A673 (cell line): ENCODE measurements at regions not wholly inside any gene's neighbourhood (a gene's known extent, or its start where the extent isn't known, plus 50 kb on each side); places are given as distances from the start of the nearest gene placed in this dataset.

Source experiments
- BruUV-seq: library from RNA; stranded (reverse); fragments of 400-500 nt; replicated peaks from 2 replicates; lab custom pipeline; 2021; lab: Mats Ljungman, UMichigan
- CTCF ChIA-PET: fragments of 300-600 bp; sonication (Branson Sonifier 250); formaldehyde crosslinking; loops from one replicate; lab custom pipeline; 2022; ENCODE audit warnings: antibody characterized with exemption; lab: Charles Lee
- POLR2A ChIA-PET: fragments of 300-600 bp; sonication (Branson Sonifier 250); formaldehyde crosslinking; loops from one replicate; lab custom pipeline; 2022; ENCODE audit warnings: antibody characterized with exemption; ENCODE audit not compliant: low non-redundant PET; lab: Charles Lee
- DNase-seq: peaks from one replicate; pipeline ENCODE4 v3.0.0-alpha.2; 2015; ENCODE audit warnings: low spot score
- H3K27ac ChIP-seq: fragments of 200-600 bp; sonication (generic); 2 replicates; pipeline ENCODE4 v1.5.1; 2016; ENCODE audit warnings: mixed run types, low read depth, mild to moderate bottlenecking, mixed read lengths, antibody characterized with exemption, low read length; ENCODE audit not compliant: poor library complexity, severe bottlenecking
- H3K27me3 ChIP-seq: fragments of 200-600 bp; sonication (generic); replicated peaks from 2 replicates; pipeline ENCODE4 v1.6.1; 2017; ENCODE audit warnings: mixed run types, low read depth, mild to moderate bottlenecking, mixed read lengths, antibody characterized with exemption, low read length; ENCODE audit not compliant: insufficient read depth, poor library complexity
- H3K36me3 ChIP-seq: fragments of 200-600 bp; sonication (generic); 2 replicates; pipeline ENCODE4 v1.6.1; 2016; ENCODE audit warnings: mixed run types, mild to moderate bottlenecking, mixed read lengths, antibody characterized with exemption, low read length; ENCODE audit not compliant: insufficient read depth, poor library complexity, severe bottlenecking
- H3K4me1 ChIP-seq: fragments of 200-600 bp; sonication (generic); 2 replicates; pipeline ENCODE4 v1.6.1; 2017; ENCODE audit warnings: mixed run types, mild to moderate bottlenecking, mixed read lengths, antibody characterized with exemption, low read length; ENCODE audit not compliant: insufficient read depth, poor library complexity, severe bottlenecking
- H3K4me3 ChIP-seq: fragments of 200-600 bp; sonication (generic); 2 replicates; pipeline ENCODE4 v1.5.1; 2016; ENCODE audit warnings: low read depth, mixed run types, mild to moderate bottlenecking, mixed read lengths, low read length; ENCODE audit not compliant: poor library complexity, severe bottlenecking
- H3K9me3 ChIP-seq: fragments of 200-600 bp; sonication (generic); 2 replicates; pipeline ENCODE4 v1.6.1; 2016; ENCODE audit warnings: mixed run types, low read depth, mild to moderate bottlenecking, mixed read lengths, antibody characterized with exemption, low read length; ENCODE audit not compliant: poor library complexity, severe bottlenecking
- EZH2 ChIP-seq: fragments of 200-600 bp; sonication (generic); IDR thresholded peaks from 2 replicates; pipeline ENCODE4 v1.6.1; 2017; ENCODE audit warnings: borderline replicate concordance, low read depth, mild to moderate bottlenecking, mixed read lengths, antibody characterized with exemption, low read length; ENCODE audit not compliant: poor library complexity, severe bottlenecking
- intact Hi-C: fragments of 100-400 bp; cut with micrococcal nuclease; formaldehyde crosslinking; loops from one replicate; pipeline ENCODE4 v1.10.0; 2022; ENCODE audit not compliant: unreplicated experiment
- TF ChIP-seq, protein P1 (sequence below): fragments of 300-800, 200-600 bp; sonication (generic); conservative IDR thresholded peaks from 2 replicates; pipeline ENCODE4 v1.5.1; 2017; ENCODE audit warnings: low read depth, mild to moderate bottlenecking, antibody characterized with exemption, low read length, moderate library complexity, mixed read lengths

- ChIA-PET POLR2A (no interaction called here), CTCF (no interaction called here)
- TF ChIP-seq, protein P1, sequence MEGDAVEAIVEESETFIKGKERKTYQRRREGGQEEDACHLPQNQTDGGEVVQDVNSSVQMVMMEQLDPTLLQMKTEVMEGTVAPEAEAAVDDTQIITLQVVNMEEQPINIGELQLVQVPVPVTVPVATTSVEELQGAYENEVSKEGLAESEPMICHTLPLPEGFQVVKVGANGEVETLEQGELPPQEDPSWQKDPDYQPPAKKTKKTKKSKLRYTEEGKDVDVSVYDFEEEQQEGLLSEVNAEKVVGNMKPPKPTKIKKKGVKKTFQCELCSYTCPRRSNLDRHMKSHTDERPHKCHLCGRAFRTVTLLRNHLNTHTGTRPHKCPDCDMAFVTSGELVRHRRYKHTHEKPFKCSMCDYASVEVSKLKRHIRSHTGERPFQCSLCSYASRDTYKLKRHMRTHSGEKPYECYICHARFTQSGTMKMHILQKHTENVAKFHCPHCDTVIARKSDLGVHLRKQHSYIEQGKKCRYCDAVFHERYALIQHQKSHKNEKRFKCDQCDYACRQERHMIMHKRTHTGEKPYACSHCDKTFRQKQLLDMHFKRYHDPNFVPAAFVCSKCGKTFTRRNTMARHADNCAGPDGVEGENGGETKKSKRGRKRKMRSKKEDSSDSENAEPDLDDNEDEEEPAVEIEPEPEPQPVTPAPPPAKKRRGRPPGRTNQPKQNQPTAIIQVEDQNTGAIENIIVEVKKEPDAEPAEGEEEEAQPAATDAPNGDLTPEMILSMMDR = no peak
- no peak for TF ChIP-seq EZH2
- Histone ChIP-seq H3K27me3 (no peaks in the 10 kb centered on the region), H3K4me1 (no peaks in the 10 kb centered on the region), H3K36me3 (no peaks in the 10 kb centered on the region), H3K9me3 (no peaks in the 10 kb centered on the region), H3K4me3 (no peak overlapping the region), H3K27ac (no peak overlapping the region)
- no peak for DNase-seq
- intact Hi-C loops = loop anchor here (2.0 kb wide), 1 partner anchor 245 kb away; no protein-coding TSS in a partner anchor
- BruUV-seq = no TSS peak
These were observed 231.0 kb downstream of the SOD2 start for GRCh38 chr6:159461998-159462397.

DNA sequence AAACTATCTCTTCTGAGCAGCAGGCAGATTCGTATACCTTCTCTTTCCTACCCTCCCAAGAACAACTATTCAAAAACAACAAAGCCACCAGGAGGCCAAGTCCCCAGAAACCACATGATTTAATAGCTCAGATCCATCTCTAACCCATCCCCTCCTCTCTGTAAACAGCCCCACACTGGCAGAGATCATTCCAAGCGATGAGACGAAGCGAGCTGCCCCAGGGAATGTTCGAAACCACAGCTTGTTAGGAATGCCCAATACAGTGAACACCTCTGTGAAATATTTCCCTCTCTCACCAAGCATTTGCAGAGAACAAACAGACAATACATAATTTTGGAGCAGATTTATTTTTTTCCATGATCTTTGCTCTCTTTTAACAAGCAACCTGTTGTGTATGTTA lies 231.8 kb downstream of the SOD2 start:
- no peak for DNase-seq
- H3K9me3 ChIP-seq = no peaks in the 10 kb centered on the region
- POLR2A ChIA-PET = no interaction called here
- intact Hi-C loops = no loop called here
- H3K27ac ChIP-seq = no peak overlapping the region
- H3K36me3 ChIP-seq = no peaks in the 10 kb centered on the region
- H3K27me3 ChIP-seq = no peaks in the 10 kb centered on the region
- no TSS peak for BruUV-seq
- no peak for TF ChIP-seq EZH2
- TF ChIP-seq, protein P1 = no peak
- H3K4me1 ChIP-seq = no peaks in the 10 kb centered on the region
- CTCF ChIA-PET = no interaction called here
- no peak overlapping the region for H3K4me3 ChIP-seq

DNA sequence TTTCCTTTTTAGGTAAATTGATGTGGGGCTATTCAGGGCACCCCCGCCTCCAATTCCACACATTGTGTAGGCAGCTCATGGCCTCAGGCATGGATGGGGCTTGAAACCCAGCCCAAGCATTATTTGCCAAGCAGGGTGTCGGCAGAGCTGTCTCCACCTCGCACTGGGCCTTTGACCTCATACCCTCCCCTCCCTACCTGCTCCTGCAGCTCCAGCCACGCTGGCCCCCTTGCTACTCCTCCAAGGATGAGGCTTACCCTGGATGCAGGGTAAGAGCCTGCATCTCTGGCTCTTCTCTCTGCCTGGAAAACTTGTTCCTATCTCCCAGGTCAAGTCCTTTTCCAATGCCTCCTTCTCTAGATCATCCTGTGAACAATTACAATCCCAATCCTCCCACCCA lies 232.6 kb downstream of the SOD2 start:
- Histone ChIP-seq H3K4me1 (no peaks in the 10 kb centered on the region), H3K9me3 (no peaks in the 10 kb centered on the region), H3K36me3 (no peaks in the 10 kb centered on the region), H3K27ac (no peak overlapping the region), H3K27me3 (no peaks in the 10 kb centered on the region), H3K4me3 (no peak overlapping the region)
- no TSS peak for BruUV-seq
- CTCF ChIA-PET = no interaction called here
- intact Hi-C loops = no loop called here
- no peak for DNase-seq
- POLR2A ChIA-PET = no interaction called here
- TF ChIP-seq EZH2 = no peak
- TF ChIP-seq, protein P1 = no peak
